Neural cell (in vitro differentiated cells): ENCODE measurements at regions not wholly inside any gene's neighbourhood (a gene's known extent, or its start where the extent isn't known, plus 50 kb on each side); places are given as distances from the start of the nearest gene placed in this dataset.
A peak's percentile ranks its signal among the peaks of the same experiment; 100 is the strongest.

Experiments used
- EZH2 ChIP-seq: fragments of 200-600, 300-800 bp; shearing (Covaris generic), sonication (generic); IDR thresholded peaks from 2 replicates; pipeline ENCODE4 v1.6.1; 2014; ENCODE audit warnings: antibody characterized with exemption, low read length, borderline replicate concordance, mild to moderate bottlenecking; ENCODE audit not compliant: insufficient read depth, poor library complexity, severe bottlenecking
- RAD21 ChIP-seq: fragments of 450-650 bp; conservative IDR thresholded peaks from 2 replicates; pipeline ENCODE4 v1.6.1; 2014; ENCODE audit warnings: antibody characterized with exemption, mild to moderate bottlenecking, moderate library complexity
- TF ChIP-seq, protein P1 (sequence below): fragments of 450-650 bp; IDR thresholded peaks from 2 replicates; pipeline ENCODE4 v1.5.1; 2014; ENCODE audit warnings: antibody characterized with exemption, mild to moderate bottlenecking, moderate library complexity; ENCODE audit not compliant: poor library complexity, severe bottlenecking
- TF ChIP-seq, protein P2 (sequence below): IDR thresholded peaks from 2 replicates; pipeline ENCODE4 v1.6.1; 2012; ENCODE audit warnings: borderline replicate concordance

GRCh38 chr16:48687421-48688038 is 77.5 kb upstream of the N4BP1 start:
- TF ChIP-seq, protein P1, sequence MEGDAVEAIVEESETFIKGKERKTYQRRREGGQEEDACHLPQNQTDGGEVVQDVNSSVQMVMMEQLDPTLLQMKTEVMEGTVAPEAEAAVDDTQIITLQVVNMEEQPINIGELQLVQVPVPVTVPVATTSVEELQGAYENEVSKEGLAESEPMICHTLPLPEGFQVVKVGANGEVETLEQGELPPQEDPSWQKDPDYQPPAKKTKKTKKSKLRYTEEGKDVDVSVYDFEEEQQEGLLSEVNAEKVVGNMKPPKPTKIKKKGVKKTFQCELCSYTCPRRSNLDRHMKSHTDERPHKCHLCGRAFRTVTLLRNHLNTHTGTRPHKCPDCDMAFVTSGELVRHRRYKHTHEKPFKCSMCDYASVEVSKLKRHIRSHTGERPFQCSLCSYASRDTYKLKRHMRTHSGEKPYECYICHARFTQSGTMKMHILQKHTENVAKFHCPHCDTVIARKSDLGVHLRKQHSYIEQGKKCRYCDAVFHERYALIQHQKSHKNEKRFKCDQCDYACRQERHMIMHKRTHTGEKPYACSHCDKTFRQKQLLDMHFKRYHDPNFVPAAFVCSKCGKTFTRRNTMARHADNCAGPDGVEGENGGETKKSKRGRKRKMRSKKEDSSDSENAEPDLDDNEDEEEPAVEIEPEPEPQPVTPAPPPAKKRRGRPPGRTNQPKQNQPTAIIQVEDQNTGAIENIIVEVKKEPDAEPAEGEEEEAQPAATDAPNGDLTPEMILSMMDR, result peak; percentile 88
- TF ChIP-seq RAD21 (peak; percentile 92), EZH2 (no peak)
- TF ChIP-seq, protein P2, sequence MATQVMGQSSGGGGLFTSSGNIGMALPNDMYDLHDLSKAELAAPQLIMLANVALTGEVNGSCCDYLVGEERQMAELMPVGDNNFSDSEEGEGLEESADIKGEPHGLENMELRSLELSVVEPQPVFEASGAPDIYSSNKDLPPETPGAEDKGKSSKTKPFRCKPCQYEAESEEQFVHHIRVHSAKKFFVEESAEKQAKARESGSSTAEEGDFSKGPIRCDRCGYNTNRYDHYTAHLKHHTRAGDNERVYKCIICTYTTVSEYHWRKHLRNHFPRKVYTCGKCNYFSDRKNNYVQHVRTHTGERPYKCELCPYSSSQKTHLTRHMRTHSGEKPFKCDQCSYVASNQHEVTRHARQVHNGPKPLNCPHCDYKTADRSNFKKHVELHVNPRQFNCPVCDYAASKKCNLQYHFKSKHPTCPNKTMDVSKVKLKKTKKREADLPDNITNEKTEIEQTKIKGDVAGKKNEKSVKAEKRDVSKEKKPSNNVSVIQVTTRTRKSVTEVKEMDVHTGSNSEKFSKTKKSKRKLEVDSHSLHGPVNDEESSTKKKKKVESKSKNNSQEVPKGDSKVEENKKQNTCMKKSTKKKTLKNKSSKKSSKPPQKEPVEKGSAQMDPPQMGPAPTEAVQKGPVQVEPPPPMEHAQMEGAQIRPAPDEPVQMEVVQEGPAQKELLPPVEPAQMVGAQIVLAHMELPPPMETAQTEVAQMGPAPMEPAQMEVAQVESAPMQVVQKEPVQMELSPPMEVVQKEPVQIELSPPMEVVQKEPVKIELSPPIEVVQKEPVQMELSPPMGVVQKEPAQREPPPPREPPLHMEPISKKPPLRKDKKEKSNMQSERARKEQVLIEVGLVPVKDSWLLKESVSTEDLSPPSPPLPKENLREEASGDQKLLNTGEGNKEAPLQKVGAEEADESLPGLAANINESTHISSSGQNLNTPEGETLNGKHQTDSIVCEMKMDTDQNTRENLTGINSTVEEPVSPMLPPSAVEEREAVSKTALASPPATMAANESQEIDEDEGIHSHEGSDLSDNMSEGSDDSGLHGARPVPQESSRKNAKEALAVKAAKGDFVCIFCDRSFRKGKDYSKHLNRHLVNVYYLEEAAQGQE, result no peak
